PC-3 (cell line): ENCODE measurements at regions not wholly inside any gene's neighbourhood (a gene's known extent, or its start where the extent isn't known, plus 50 kb on each side); places are given as distances from the start of the nearest gene placed in this dataset.

Source experiments
- ATAC-seq: fragments of 200-7000 bp; cut with Tn5 transposase; 2 replicates; pipeline ENCODE4 v1.9.1; 2020; ENCODE audit warnings: mild to moderate bottlenecking, moderate library complexity
- BruUV-seq: library from RNA; stranded (reverse); fragments of 400-500 nt; replicated peaks from 2 replicates; lab custom pipeline; 2021; lab: Mats Ljungman, UMichigan
- CTCF ChIA-PET: fragments of 300-600 bp; sonication (Branson Sonifier 250); formaldehyde crosslinking; loops from one replicate; lab custom pipeline; 2022; ENCODE audit warnings: antibody characterized with exemption; lab: Charles Lee
- POLR2A ChIA-PET: fragments of 300-600 bp; sonication (Branson Sonifier 250); formaldehyde crosslinking; loops from one replicate; lab custom pipeline; 2022; ENCODE audit warnings: antibody characterized with exemption; ENCODE audit not compliant: unreplicated experiment; lab: Charles Lee
- DNase-seq: peaks from one replicate; pipeline ENCODE4 v3.0.0-alpha.2; 2015
- H2AFZ ChIP-seq: fragments of 300-600 bp; sonication (generic); 2 replicates; pipeline ENCODE4 v1.6.0; 2016; ENCODE audit warnings: antibody characterized with exemption, low read length
- H3F3A ChIP-seq: fragments of 300-600 bp; sonication (generic); one replicate; pipeline ENCODE4 v1.6.0; 2017; ENCODE audit warnings: antibody characterized with exemption, low read length, control low read depth, mild to moderate bottlenecking; ENCODE audit not compliant: unreplicated experiment
- H3K27ac ChIP-seq: fragments of 300-600 bp; sonication (generic); 2 replicates; pipeline ENCODE4 v1.5.1; 2016; ENCODE audit warnings: mild to moderate bottlenecking, low read length
- H3K27me3 ChIP-seq: fragments of 300-600 bp; sonication (generic); 2 replicates; pipeline ENCODE4 v1.6.1; 2016; ENCODE audit warnings: low read length, mixed read lengths
- H3K36me3 ChIP-seq: fragments of 300-600 bp; sonication (generic); 2 replicates; pipeline ENCODE4 v1.6.1; 2016; ENCODE audit warnings: low read depth, mixed run types, low read length, mixed read lengths
- H3K4me1 ChIP-seq: fragments of 300-600 bp; sonication (generic); 2 replicates; pipeline ENCODE4 v1.5.1; 2016; ENCODE audit warnings: low read length; ENCODE audit not compliant: insufficient read depth
- H3K4me2 ChIP-seq: fragments of 300-600 bp; sonication (generic); 2 replicates; pipeline ENCODE4 v1.6.0; 2016; ENCODE audit warnings: low read length
- H3K4me3 ChIP-seq: fragments of 300-600 bp; sonication (generic); 2 replicates; pipeline ENCODE4 v1.5.1; 2016; ENCODE audit warnings: mild to moderate bottlenecking, low read length, mixed read lengths
- H3K79me2 ChIP-seq: fragments of 300-600 bp; sonication (generic); 2 replicates; pipeline ENCODE4 v1.6.1; 2017; ENCODE audit warnings: low read length, mixed read lengths
- H3K9ac ChIP-seq: fragments of 300-600 bp; sonication (generic); 2 replicates; pipeline ENCODE4 v1.6.0; 2016; ENCODE audit warnings: mild to moderate bottlenecking, low read length
- H3K9me2 ChIP-seq: fragments of 300-600 bp; sonication (generic); replicated peaks from 2 replicates; pipeline ENCODE4 v1.6.1; 2016; ENCODE audit warnings: mixed run types, low read length, mixed read lengths
- H3K9me3 ChIP-seq: fragments of 300-600 bp; sonication (generic); 2 replicates; pipeline ENCODE4 v1.6.1; 2016; ENCODE audit warnings: low read length, mixed read lengths
- H4K20me1 ChIP-seq: fragments of 300-600 bp; sonication (generic); 2 replicates; pipeline ENCODE4 v1.6.1; 2016; ENCODE audit warnings: low read length, mixed read lengths
- CTCF ChIP-seq: fragments of 300-600 bp; sonication (generic); conservative IDR thresholded peaks from 2 replicates; pipeline ENCODE4 v1.5.1; 2017; ENCODE audit warnings: antibody characterized with exemption, low read depth, mild to moderate bottlenecking, low read length
- EZH2 ChIP-seq: fragments of 300-600 bp; sonication (generic); IDR thresholded peaks from one replicate; pipeline ENCODE4 v1.6.1; 2017; ENCODE audit warnings: antibody characterized with exemption, mild to moderate bottlenecking, low read length; ENCODE audit not compliant: unreplicated experiment
- EZH2phosphoT487 ChIP-seq: fragments of 300-600 bp; sonication (generic); IDR thresholded peaks from 2 replicates; pipeline ENCODE4 v1.6.1; 2018; ENCODE audit warnings: mild to moderate bottlenecking, antibody characterized with exemption, low read length, borderline replicate concordance
- intact Hi-C: fragments of 100-400 bp; cut with micrococcal nuclease; formaldehyde crosslinking; loops from 2 replicates; pipeline ENCODE4 v1.9.0; 2023

- Histone ChIP-seq H3K9ac (no peak overlapping the region), H3K4me1 (no peaks in the 10 kb centered on the region), H4K20me1 (no peaks in the 10 kb centered on the region), H3K4me2 (no peak overlapping the region), H3K9me3 (no peaks in the 10 kb centered on the region), H3K9me2 (no peaks in the 10 kb centered on the region), H3K79me2 (no peaks in the 10 kb centered on the region), H3K27ac (no peak overlapping the region), H3K4me3 (no peak overlapping the region), H3K27me3 (peaks cover 62% of the 10 kb centered on the region), H3F3A (no peaks in the 10 kb centered on the region), H3K36me3 (no peaks in the 10 kb centered on the region), H2AFZ (no peak overlapping the region)
- TF ChIP-seq EZH2phosphoT487 (no peak), CTCF (no peak), EZH2 (no peak)
- ATAC-seq, result no peak
- no peak for DNase-seq
- intact Hi-C loops, result no loop called here
- ChIA-PET CTCF (no interaction called here), POLR2A (no interaction called here)
- no TSS peak for BruUV-seq
Measured at GRCh38 chr11:119910650-119911049, 181.7 kb upstream of the NECTIN1 start.

- Histone ChIP-seq H3F3A (no peaks in the 10 kb centered on the region), H3K27ac (no peak overlapping the region), H3K27me3 (peaks cover 68% of the 10 kb centered on the region), H4K20me1 (no peaks in the 10 kb centered on the region), H3K36me3 (no peaks in the 10 kb centered on the region), H3K9me3 (no peaks in the 10 kb centered on the region), H3K9me2 (no peaks in the 10 kb centered on the region), H3K4me1 (no peaks in the 10 kb centered on the region), H3K9ac (no peak overlapping the region), H3K4me3 (no peak overlapping the region), H2AFZ (no peak overlapping the region), H3K79me2 (no peaks in the 10 kb centered on the region), H3K4me2 (no peak overlapping the region)
- intact Hi-C loops, result no loop called here
- CTCF ChIA-PET, result no interaction called here
- no peak for TF ChIP-seq CTCF
- no peak for TF ChIP-seq EZH2
- no peak for TF ChIP-seq EZH2phosphoT487
- BruUV-seq, result no TSS peak
- POLR2A ChIA-PET, result interaction anchor here (0.6 kb wide), 1 partner anchor 462 kb away, joined by 3 read pairs; no protein-coding TSS in a partner anchor
- no peak for ATAC-seq
- no peak for DNase-seq
Measured at GRCh38 chr11:119910051-119910450, 181.1 kb upstream of the NECTIN1 start.

- no peak overlapping the region for H3K27ac ChIP-seq
- H4K20me1 ChIP-seq, result no peaks in the 10 kb centered on the region
- no peaks in the 10 kb centered on the region for H3K4me1 ChIP-seq
- DNase-seq (no peak), ATAC-seq (no peak)
- H3K9me3 ChIP-seq, result no peaks in the 10 kb centered on the region
- H3K36me3 ChIP-seq, result no peaks in the 10 kb centered on the region
- intact Hi-C loops, result no loop called here
- no peak overlapping the region for H3K9ac ChIP-seq
- no peak overlapping the region for H2AFZ ChIP-seq
- no TSS peak for BruUV-seq
- TF ChIP-seq CTCF (no peak), EZH2phosphoT487 (no peak), EZH2 (no peak)
- H3K4me2 ChIP-seq, result no peak overlapping the region
- CTCF ChIA-PET, result no interaction called here
- no peak overlapping the region for H3K4me3 ChIP-seq
- no peaks in the 10 kb centered on the region for H3K9me2 ChIP-seq
- H3K27me3 ChIP-seq, result peaks cover 74% of the 10 kb centered on the region
- no peaks in the 10 kb centered on the region for H3F3A ChIP-seq
- POLR2A ChIA-PET, result no interaction called here
- no peaks in the 10 kb centered on the region for H3K79me2 ChIP-seq
Measured at GRCh38 chr11:119909495-119909894, 180.5 kb upstream of the NECTIN1 start.
